ENCODE measurements at regions not wholly inside any gene's neighbourhood (a gene's known extent, or its start where the extent isn't known, plus 50 kb on each side); places are given as distances from the start of the nearest gene placed in this dataset.

DNA sequence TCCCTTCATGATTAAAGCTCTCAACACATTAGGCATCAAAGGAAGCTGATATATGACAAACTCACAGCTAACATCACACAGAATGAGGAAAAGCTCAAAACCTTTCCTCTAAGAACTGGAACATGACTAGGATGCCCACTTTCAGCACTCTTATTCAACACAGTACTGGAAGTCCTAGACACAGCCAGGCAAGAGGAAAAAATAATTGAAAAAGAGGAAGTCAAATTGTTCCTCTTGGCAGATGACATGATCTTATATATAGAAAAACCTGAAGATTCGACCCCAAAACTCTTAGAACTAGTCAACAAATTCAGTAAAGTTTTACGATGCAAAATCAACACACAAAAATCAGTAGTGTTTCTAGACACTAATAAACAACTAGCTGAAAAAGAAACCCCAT lies 144.3 kb upstream of the NREP start:
- TF ChIP-seq EZH2 (IDR thresholded peaks at IDR 0.05; ENCODE audit: low read length, unreplicated experiment), result no peak
- TF ChIP-seq, protein P1, sequence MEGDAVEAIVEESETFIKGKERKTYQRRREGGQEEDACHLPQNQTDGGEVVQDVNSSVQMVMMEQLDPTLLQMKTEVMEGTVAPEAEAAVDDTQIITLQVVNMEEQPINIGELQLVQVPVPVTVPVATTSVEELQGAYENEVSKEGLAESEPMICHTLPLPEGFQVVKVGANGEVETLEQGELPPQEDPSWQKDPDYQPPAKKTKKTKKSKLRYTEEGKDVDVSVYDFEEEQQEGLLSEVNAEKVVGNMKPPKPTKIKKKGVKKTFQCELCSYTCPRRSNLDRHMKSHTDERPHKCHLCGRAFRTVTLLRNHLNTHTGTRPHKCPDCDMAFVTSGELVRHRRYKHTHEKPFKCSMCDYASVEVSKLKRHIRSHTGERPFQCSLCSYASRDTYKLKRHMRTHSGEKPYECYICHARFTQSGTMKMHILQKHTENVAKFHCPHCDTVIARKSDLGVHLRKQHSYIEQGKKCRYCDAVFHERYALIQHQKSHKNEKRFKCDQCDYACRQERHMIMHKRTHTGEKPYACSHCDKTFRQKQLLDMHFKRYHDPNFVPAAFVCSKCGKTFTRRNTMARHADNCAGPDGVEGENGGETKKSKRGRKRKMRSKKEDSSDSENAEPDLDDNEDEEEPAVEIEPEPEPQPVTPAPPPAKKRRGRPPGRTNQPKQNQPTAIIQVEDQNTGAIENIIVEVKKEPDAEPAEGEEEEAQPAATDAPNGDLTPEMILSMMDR (conservative IDR thresholded peaks at IDR 0.05; ENCODE audit: low read depth, low read length), result no peak
